GM12872 (cell line): ENCODE measurements at regions not wholly inside any gene's neighbourhood (a gene's known extent, or its start where the extent isn't known, plus 50 kb on each side); places are given as distances from the start of the nearest gene placed in this dataset.

Source experiments
- CTCF ChIP-seq: IDR thresholded peaks from 3 replicates; pipeline ENCODE4 v1.5.1; 2011; ENCODE audit warnings: low read depth, mild to moderate bottlenecking, low read length, moderate library complexity; ENCODE audit not compliant: insufficient read depth

- no peak for TF ChIP-seq CTCF
These were observed 490.9 kb upstream of the AADAT start for GRCh38 chr4:170580651-170581050.

- TF ChIP-seq CTCF = no peak
These were observed 449.2 kb upstream of the AADAT start for GRCh38 chr4:170538821-170539473.

- TF ChIP-seq CTCF = no peak
These were observed 440.3 kb upstream of the AADAT start for GRCh38 chr4:170529748-170530722.

GRCh38 chr4:170526471-170526870 lies 436.7 kb upstream of the AADAT start:
- no peak for TF ChIP-seq CTCF

DNA sequence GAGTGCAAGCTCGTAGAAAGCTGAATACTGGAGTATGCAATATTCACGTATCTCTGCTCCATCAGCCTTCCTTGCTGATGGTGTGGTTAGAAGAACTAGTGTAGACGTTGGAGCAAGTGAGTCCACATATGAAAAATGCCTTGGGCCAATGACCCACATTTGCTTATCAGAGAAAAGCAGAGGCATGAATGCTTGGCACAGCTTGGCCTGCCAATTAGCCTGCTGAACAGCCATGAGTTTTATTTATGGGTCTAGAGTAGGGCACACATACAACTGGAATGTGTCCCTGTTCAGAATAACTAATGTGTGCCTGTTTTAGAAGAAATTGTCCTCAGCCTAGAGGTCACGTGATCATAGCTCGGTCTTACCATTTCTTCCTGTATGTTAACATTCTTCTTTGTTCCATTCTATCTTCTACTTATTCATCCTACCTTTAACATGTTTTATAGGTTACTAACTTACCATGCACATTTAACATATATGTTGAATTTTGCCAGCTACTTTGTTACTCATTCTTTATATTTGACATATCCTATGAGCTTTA lies 432.7 kb upstream of the AADAT start:
- TF ChIP-seq CTCF = no peak

GRCh38 chr4:170497689-170498088 lies 407.9 kb upstream of the AADAT start:
- no peak for TF ChIP-seq CTCF

DNA sequence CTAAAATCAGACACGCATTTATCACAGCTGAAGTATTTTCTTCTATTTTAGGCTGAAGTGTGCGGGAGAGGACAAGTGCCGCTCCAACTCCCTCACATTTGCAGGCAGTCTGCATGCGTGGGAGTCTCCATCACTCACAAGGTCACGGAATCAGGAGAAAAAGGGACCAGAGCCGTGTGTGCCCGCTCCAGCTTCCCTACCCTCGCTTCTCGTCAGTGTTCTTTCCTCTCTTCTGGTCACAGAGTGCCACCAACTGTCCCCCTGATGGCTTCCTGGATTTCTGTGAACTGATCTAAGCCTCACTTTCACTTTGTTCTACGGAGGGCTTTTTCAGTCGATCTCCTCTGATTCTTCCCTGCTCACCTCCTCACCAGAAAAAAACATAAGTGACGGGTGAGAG lies 407.4 kb upstream of the AADAT start:
- TF ChIP-seq CTCF = no peak
